ENCODE measurements at regions not wholly inside any gene's neighbourhood (a gene's known extent, or its start where the extent isn't known, plus 50 kb on each side); places are given as distances from the start of the nearest gene placed in this dataset.
A peak's percentile ranks its signal among the peaks of the same experiment; 100 is the strongest.

DNA sequence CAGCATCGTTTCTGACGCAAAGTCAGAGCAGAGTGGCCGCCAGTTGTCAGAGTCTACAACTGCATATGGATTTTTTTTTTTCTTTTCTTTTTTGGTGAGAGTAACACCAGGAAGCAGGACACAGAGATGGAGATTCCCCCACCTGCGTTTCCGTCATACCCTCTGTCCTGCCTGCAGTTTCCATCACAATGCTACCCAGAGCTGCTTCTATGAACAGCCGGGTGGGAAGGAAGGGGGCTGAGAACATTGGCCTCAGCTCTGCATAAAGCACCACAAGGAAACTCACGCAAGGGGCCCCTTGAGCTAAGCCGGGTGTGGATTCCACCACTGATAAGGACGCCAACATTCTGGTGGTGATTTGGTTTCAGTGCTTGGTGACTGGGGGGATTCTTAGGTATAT, 183.5 kb upstream of the AFDN start:
- no peak for DNase-seq

DNA sequence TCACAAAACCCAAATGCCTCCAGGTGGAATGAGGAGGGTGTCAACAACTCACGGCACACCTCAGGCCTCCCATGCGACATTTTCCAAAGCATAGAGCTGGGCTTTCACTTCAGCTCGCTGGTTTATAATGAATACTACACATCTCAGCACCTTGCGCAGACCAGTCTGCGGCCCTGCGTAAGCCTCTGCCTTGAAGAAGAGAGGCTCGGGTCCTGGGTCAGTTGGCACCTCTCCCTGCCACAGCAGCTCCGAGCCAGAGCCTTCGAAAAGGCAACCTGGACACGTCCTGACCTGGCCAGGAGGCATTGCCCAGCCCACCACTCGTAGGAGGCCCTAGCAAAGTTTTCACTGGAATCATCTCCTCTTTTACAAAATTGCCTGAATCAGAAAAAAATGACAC, 183.0 kb upstream of the AFDN start:
- DNase-seq, result no peak

DNA sequence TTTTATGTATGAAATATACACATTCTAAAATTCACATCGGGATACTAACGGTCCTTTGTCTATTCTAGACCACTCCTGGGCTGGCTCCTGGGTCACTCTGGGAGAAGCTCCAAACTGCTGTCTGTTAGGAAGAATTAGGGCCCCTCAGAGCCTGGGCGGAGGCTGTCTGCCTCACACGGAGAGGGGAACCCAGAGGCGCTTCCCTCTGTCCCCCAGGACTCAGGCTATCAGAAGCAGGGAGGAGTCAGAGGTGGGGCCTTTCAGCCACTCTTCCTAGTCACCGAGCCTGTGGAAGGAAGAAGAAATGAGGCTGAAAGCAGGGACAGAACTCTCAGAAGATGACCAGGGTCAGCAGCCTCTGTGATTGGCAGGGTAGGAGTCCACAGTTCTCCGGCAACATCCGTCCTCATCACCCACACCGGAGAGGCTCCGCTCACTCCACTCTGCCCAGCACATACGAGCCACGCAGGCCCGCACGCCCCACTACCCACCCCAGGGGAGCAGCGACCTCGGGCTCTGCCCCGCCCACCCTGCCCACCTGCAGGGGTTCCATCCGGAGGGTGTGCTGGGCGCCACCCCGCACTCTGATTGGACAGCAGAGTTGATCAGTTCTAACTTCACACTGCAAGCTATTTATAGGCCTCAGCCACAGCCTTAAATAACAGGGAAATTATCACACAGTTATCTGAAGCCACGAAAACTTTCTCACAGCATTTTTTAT, 182.1 kb upstream of the AFDN start:
- no peak for DNase-seq

DNA sequence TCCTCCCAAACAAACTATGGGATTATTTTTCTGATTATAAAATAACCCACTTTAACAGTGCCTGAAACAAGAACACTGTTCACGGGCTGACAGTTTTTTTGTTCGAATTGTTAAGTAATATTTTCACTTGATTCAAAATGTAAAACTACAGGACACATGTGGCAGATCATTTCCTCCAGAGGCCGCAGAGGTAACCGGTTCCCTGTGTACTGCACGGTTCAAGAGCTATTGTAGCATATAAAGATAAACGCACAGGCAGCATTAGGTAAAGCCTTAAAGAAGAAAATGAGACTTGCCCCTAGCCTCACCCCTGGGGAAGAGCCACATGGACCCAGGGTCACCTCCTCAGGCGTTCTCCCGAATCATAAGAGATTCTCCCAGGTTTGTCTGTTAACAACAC, 181.3 kb upstream of the AFDN start:
- no peak for DNase-seq

DNA sequence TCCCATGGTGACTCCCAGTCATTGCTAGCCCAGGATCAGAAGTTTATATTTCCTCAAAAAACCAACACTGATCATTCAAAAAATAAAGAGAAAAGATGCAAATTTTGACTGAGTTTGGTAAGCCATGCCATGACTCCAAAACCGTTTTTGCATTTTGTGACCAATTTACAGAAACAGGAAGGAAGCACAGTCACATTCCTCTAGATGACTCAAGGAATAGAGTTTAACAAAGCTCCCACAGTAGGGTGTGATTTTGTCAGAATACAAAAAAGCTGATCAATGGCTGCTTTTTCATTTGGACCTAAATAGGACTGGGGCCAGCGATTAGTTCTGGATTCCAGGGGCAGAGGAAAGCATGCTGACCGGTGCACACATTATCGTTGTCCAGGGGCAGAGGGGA, 179.4 kb upstream of the AFDN start:
- DNase-seq, result no peak

DNA sequence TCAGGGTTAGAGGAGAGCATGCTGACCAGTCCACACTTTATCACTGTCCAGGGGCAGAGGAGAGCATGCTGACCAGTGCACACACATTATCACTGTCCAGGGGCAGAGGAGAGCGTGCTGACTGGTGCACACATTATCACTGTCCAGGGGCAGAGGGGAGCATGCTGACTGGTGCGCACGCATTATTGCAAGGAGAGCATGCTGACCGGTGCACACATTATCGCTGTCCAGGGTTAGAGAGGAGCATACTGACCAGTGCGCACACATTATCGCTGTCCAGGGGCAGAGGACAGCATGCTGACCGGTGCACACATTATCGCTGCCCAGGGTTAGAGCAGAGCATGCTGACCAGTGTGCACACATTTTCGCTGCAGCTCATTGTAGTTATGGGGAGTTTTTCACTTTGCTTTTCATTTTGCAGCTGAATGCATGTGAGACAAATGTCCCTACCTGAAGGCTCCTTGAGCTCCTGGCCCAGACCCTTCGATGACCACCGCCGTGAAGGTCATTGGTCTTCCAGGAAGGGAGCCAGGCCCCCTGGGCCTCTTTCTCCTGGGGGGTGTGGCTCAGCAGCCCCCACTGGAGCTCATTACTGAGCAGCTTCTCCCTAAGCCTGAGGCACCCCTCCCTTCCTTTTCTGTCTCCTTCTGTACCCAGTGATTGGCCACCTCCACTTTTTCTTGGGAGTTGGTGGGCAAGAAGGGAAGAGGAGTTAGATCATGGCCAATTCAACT, 178.8 kb upstream of the AFDN start:
- DNase-seq, result no peak

DNA sequence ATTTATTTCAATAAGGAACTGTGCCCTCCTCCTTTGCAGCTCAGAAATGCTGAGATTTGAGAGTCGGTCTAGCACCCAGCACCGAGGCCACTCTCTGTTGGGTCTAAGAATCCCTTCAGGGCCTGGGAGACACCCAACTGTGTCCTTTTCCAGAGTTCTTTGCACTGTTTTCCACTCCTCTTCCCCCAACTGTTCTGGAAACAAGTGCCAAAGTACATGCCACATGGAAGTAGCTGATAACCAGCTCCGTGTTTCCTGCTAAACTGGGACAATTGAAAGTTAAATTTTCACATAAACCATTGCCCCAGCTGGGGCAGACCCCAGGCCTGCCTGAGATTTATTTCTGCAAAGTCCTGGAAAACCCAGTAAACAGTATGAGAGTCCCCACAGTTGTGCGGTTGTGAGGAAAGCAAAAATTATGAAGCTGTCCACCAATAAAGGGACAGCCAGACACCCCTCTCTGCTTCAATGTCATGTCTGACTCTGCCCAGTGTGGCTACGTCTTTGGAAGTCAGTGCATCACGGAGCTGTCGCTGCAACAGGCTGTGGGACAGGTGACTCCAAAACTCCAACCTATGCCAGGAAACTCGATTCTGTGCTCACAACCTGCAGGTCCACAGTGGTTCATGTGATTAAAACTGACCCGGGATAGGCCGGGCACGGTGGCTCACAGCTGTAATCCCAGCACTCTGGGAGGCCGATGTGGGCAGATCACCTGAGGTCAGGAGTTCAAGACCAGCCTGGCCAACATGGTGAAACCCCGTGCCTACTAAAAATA, 178.0 kb upstream of the AFDN start:
- no peak for DNase-seq

DNA sequence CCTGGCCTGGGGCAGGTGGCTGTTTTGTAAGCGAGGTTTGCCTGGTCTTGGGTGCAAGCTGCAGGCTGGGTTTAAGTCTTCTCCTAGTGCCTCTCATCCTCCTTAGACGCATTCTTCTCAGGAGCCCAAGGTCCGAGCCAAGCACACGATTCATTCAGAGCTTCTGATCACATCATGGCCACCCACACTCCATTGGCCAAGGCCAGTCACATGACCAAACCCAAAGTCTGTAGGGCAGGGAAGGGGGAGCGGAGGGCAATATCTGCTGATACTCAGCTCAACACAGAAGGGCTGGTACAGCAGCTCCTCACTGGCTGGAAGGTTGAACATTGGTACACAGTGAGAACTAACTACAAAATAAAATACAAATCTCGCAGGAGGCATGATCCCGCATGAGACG, 177.2 kb upstream of the AFDN start:
- no peak for DNase-seq

DNA sequence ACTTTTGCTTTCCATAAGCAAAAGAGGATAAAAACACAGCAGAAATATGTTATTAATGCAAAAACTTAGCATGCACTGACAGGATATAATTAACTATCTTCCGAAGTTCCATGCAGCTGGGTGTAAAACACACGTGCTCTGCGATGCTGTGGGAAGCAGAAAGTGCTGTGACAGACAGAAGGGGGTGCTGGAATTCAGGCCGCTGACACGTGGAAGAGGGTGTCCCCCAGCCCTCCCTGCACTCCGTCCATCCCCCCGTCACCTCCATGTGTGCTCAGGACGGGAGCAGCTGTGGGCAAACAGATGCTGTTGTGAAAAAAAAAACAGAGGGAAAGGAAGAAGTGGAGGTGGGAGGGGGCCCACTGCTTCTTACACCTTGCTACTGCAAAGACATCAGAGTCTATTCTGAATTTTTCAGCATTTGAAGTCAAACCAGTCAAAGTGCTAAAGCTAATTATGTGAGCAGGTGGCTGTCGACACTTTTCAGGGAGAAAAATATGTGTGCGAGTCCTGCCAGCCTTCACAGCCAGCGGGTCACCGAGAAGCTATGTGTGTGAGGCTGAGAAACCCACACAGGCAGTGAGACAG, 175.9 kb upstream of the AFDN start:
- no peak for DNase-seq

DNA sequence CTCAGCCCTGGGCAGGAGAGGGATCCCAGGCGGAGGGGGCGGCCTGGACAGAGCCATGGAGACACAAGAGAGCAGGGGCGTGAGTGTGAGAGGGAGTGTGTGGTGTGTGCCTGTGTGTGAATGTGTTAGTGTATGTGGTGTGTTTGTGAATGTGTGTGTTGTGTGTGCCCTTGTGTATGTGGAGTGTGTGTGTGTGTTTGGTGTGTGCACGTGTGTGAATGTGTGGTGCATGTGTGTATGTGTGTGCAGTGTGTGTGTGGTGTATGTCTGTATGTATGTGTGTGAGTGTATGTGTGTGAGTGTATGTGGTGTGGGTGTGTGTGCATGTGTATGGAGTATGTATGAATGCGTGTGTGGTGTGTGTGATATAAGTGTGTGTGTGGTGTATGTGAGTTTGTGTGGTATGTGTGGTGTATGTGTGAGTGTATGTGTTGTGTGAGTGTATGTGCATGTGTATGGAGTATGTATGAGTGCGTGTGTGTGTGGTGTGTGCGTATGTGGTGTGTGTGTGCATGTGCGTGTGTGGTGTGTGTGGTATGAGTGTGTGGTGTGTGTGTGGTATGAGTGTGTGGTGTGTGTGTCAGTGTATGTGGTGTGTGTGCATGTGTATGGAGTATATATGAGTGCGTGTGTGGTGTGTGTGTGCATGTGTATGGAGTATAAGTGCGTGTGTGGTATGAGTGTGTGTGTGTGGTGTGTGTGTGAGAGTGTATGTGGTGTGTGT, 175.2 kb upstream of the AFDN start:
- DNase-seq, result no peak

DNA sequence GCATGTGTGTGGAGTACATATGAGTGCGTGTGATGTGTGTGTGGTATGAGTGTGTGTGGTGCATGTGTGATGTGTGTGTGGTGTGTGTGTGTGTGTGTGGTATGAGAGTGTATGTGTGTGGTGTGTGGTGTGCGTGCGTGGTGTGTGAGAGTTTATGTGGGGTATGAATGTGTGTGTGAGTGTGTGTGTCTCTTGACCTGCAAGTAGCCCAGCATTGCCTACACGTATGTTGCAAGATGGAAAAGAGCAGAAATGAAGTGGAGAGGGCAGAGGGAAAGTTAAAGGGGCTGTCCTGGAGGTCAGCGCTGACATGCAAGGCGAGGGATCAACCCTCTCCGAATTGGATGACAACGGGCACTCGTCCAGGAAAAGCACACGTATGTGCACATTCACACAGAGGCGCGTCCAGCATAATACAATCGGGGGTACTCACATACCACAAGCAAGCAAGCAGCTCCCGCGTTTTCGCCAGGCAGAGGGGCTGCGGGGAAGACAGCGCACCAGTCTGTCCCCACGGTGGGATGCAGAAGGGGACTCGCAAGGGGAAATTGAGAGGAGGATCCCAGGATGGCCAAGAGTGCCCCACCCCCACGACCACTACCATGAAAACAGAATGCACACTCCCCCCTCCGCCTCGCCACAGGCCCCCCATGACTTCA, 174.5 kb upstream of the AFDN start:
- DNase-seq, result no peak

DNA sequence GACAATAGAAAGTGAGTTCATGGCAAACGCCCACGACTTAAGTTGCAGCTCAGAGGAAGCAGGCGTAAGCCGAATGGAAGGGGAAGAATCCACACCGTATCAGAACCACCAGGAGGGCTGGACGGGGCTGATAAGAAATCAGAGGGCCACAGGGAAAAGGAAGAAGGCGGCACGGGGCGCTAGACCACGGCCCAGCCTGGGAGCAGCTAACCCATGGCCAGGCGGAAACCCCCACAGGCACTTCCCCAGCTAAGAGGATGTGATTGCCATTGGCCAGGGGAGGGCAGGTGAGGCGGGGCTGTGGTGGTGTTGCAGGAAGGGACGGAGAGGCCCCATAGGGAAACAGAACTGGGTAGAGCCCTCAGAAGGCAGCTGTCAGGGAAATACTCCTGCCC, 174.0 kb upstream of the AFDN start:
- DNase-seq, result no peak

DNA sequence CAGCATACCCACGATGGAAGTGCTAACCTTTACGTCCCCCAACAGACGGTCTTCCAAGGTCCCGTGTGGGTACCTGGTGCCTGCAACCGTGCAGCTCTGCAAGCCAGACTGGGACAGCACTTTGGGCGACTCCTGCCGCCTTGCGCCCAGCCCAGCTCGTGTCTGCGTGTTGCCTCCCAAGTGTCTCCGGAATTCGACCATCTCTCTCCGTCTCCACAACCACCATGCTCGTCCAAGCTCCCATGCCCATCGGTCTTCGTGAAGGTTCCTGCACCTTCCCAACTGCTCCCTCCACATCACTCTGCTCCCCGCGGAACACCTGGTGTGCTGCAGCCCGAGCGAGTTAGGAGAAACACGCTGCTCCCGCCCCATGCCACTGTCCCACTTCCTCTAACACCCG, 173.2 kb upstream of the AFDN start:
- no peak for DNase-seq

DNA sequence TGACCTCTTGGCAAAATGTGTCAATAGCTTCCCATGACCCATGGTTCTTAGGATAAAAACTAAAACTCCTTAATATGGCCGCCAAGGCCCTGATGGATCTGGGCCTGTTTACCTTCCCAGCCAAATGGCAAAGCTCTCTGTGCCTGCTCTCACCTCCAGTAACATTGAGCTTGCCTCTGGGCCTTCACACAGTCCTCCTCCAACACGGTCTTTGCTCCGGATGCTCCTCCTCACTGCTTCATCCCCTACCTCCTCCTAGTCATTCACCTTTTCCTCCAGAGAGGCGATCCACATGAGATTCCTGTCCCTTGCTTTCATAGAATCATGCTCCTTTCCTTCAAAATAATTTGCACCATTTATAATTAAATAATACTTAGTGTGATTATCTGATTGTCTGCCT, 172.3 kb upstream of the AFDN start:
- DNase-seq, result no peak

DNA sequence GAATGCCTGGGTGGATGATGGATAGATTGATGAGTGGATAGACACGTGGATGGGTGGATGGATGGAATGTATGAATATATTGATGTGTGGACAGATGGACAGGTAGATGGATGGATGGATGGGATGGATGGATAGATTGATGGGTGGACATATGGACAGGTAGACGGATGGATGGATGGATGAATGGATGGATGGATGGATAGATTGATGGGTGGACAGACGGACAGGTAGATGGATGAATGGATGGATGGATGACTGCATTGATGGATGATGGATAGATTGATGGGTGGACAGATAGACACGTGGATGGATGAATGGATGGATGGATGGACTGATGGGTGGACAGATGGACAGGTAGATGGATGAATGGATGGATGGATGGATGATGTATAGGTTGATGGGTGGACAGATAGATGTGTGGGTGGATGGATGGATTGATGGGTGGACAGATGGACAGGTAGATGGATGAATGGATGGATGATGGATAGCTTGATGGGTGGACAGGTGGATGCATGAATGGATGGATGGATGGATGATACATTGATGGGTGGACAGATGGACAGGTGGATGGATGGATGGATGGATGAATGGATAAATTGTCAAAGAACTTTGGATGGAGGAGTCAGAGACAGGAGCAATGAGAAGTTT, 171.4 kb upstream of the AFDN start:
- no peak for DNase-seq

DNA sequence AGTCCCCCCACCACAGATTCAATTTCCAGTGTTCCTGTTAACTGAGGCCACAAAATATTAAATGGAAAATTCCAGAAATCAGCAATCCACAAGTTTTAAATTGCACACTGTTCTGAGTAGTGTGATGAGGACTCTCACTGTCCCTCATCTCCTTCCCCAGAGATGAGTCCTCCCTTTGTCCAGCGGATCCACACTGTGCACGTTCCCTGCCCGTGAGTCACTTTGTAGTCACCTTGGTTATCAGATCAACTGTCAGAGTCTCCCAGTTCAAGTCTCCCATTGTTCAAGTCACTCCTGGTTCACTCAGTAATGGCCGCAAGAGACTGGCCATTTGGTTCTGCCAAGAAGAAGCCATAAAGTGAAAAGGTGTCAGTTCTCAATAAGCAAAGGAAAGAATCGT, 168.6 kb upstream of the AFDN start:
- no peak for DNase-seq

DNA sequence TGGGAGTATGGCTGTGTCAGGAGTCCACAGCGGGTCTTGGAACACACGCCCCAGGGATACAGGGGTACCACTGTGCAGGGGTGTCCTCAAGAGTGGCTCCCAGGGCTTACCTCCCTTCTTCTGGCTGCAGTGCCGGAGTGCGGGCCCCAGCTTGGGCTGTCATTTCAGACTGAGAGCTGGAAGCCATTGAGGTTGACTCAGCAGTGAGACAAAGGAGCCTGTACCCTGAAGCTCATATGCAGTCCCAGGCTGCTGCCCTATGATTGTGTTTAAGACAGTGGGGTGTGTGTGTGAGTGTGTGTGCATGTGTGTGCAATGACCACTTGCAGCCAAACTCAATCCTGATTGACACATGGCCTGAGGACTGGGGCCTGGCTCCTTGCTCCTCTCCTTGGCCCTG, 167.7 kb upstream of the AFDN start:
- DNase-seq, result no peak

DNA sequence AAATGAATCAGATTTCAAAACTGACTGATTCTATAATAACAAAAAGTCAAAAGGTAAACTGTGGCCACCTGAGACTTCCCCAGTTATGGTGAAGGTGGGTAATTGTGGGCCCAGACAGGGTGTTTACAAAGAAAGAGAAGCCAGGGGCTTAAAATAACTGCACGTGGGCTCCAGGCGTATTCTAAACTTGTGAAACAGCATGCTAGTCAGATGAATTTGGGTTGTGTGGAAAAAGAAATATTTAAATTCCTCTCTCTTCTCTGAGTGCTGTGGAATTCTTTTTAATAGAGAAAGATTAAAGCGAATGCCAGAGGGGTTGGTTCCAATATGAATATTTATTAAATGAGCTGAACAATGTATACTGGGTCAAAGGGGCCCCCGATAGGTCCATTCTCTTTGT, 166.3 kb upstream of the AFDN start:
- no peak for DNase-seq

DNA sequence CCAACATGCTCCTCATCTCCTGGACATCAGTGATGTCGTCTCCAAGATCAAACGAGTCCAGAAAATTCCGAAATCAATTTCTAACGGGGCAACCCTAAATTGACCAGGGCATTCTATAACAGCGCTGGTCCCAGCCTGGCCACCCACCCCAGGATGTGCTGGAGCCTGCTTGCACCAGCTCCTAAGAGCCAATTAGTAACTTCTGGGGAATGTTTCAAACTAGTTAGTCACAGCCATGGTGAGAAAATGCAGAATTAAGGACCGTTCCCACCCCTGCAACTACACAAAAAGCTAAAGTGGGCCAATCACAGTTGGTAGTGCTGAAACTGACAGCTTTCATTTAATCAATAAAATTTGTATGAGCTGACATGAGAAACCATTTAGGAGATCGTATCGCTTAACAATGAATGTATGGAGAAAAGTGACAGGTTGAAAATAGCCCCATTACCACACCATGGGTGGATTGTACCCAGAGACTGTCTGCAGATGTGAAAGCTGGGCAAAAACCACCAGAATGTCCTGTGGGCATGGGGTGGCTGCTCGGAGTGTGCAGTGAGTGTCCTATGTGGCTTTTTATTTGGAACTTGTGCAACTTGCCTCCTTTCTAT, 165.7 kb upstream of the AFDN start:
- no peak for DNase-seq

DNA sequence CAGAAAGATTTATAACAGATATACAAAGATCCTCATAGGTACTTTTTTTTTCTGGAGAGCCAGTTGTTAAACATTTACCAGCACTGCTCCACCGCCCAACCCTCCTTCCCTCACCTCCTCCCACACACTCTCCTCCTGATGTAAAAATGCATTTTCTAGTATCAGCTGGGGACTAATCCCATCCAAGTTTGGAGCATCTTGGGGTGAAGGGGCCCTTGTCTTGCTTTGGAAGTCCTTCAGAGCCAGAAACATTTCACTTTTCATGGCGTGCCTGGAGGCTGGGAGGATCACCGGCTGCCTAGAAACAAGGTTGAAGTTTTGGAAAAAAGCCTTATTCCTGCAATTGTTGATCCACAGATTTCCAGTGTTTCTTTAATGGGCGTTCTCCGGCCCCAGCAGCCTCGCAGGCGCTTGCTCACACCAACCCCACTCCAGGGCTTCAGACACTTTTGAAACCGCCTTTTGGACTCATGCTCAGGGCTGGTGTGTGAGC, 165.1 kb upstream of the AFDN start:
- DNase-seq, result peak; percentile 56
